ENCODE measurements at regions not wholly inside any gene's neighbourhood (a gene's known extent, or its start where the extent isn't known, plus 50 kb on each side); places are given as distances from the start of the nearest gene placed in this dataset.

DNA sequence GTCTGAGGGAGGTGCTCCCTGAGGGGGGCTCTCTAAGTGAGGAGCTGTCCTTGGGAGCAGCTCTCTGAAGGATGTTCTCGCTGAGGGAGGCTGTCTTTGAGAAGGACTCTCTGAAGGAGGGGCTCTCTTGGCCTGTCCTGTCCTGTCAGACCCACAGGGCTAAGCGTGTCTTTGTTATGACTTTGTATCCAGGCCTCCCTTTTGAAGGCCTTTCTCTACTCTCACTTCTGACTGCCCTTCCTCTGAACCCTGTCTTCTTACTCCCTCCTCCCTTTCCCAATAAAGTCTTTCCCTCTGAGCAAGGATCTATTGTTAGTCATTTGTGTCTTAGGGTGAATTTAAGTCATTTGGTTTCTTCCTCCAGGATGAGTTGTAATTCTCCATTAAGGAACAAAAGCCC, 330.1 kb upstream of the PLET1 start:
- TF ChIP-seq SPI1 (IDR thresholded peaks at IDR 0.05; ENCODE audit: low read depth, low read length) (no peak), POLR2A (IDR thresholded peaks at IDR 0.05; ENCODE audit: low read depth, low read length) (no peak), POLR2AphosphoS5 (IDR thresholded peaks at IDR 0.05; ENCODE audit: low read depth, low read length) (no peak), TAF1 (IDR thresholded peaks at IDR 0.05; ENCODE audit: low read depth, low read length) (no peak)

All from GM12891 (cell line).